Inferior parietal cortex (tissue), 1 donor: ENCODE measurements at regions not wholly inside any gene's neighbourhood (a gene's known extent, or its start where the extent isn't known, plus 50 kb on each side); places are given as distances from the start of the nearest gene placed in this dataset.

ENCODE experiments used
- DNase-seq: peaks from one replicate; pipeline ENCODE4 v3.0.0-alpha.2; 2016; ENCODE audit errors: extremely low spot score

DNA sequence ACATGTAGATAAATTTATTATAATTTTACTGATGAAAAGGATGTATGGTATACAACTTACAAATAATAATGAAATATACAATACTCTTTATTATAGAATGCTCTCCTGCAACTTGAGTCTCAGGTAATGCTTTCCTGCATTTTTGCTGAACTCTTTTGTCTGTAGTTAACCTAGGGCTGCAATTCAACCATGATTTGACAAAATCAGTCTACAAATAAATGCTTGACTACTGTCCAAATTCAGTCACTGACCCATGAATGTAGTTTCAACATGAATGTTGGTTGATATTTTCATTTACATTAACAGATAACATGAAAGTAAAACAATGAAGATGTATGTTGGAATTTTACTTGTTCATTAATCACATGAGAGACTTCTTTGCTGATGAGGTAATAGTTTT, 320.9 kb downstream of the ZSWIM6 start:
- DNase-seq, result no peak

GRCh38 chr5:61653807-61654580, 321.9 kb downstream of the ZSWIM6 start:
- no peak for DNase-seq

GRCh38 chr5:61654876-61655275, 322.8 kb downstream of the ZSWIM6 start:
- DNase-seq, result no peak

- DNase-seq, result no peak
Measured at GRCh38 chr5:61657010-61657409, 325.0 kb downstream of the ZSWIM6 start.

- DNase-seq, result no peak
Measured at GRCh38 chr5:61657686-61658085, 325.6 kb downstream of the ZSWIM6 start.

- peak; percentile 84 for DNase-seq
Measured at GRCh38 chr5:61658592-61659008, 326.5 kb downstream of the ZSWIM6 start.

DNA sequence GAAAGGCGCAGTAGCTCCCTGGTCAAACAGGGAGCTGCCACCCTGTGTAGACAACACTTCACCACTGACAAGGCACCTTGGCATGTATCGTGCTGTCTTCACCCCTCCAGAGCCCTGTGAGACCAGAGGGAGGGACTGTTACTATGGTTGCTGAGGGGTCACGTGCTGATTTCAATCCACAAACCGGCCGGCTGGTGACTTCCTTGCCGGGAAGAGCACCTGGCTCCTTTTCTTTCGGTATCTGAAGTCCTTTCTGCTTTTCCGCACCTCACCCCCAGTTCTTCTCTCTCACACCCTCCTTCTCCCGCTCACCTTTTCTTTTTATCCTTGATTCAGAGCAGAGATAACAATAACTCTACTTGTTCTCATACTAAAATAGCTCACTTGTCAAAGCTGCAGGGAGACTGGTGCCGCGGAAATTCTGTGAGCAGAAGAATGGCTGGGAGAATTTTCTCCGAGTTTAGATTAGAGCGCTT, 327.2 kb downstream of the ZSWIM6 start:
- DNase-seq, result peak; percentile 25

DNA sequence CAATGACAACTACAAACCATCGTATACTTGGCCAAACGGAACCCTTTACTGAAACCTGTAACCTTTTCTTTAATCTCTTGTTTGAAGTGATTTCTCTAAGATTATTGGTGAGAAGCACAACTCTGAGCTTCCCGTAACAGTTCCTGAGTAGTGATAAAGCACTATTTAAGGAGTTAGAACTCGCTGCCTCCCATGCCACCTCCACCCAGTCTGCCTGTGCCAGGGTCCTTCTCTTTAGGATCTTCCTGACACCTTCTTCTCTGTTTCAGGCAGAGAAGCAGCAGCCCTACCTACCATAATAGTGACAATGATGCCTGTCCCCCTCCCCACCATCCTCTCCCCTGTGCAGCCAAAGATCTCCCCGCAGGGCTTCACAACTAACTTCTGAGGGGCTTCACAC, 330.6 kb downstream of the ZSWIM6 start:
- no peak for DNase-seq

DNA sequence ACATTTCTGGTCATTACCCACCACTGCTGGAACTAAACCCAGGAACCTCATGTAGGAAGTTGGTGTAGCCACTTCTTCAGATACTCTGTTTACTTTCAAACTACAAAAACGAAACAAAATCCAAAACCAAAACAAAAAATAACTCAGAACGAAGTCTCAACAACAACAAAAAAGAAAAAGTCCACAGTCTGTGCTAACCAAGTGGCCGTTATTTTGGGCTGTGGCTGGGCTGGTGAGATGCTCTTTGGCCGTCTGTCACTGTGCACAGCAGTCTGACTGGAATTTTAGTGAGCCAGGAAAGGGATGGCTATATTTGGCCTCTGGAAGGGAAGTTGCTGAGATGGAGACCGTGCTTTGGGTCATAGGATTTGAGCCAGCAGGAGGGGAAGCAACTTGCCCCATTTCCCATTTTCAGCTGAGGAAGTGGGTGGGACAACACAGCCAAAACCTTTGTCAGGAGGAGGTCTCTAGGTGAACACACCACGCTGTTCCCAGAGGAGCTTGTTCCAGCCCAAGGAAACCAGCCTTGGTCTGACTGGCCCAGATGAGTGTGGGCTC, 334.1 kb downstream of the ZSWIM6 start:
- no peak for DNase-seq

- DNase-seq, result peak; percentile 18
Measured at GRCh38 chr5:61667525-61668218, 335.6 kb downstream of the ZSWIM6 start.

DNA sequence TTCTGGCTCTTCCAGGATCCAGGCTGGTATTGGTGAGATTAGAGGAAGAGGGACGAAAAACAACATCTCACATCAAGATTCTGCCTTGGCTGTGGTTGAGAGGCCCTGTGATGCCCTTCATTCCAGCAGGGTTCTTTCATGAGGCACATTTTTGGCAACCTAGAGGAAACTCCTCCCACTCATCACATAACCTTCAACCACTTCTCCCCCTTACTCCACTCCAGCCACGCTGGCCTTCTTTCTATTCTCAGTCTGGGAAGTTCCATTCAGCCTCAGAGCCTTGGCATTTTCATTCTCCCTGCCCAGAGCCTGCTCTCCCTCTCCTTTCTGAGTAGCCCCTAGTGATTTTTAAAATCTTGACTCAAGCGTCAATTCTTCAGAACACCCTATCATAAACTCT, 337.5 kb downstream of the ZSWIM6 start:
- DNase-seq, result no peak

DNA sequence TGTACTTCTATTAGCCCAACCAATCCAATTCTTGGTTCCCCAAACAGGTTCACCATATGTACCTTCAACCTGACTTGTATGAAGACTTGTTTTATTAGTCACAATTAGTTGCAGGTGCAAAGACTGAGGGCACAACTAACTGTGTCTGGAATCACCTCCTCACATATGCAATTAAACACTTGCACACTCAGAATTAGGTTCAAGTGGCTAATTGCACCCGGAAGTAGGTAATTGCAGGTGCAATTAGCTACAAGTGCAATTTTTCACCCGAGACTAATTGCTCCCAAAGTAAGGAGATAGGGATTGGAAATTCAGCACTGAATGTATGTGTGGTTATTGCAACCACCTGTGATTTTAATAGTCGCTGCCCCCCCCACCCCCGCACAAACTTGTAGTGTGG, 338.9 kb downstream of the ZSWIM6 start:
- no peak for DNase-seq

DNA sequence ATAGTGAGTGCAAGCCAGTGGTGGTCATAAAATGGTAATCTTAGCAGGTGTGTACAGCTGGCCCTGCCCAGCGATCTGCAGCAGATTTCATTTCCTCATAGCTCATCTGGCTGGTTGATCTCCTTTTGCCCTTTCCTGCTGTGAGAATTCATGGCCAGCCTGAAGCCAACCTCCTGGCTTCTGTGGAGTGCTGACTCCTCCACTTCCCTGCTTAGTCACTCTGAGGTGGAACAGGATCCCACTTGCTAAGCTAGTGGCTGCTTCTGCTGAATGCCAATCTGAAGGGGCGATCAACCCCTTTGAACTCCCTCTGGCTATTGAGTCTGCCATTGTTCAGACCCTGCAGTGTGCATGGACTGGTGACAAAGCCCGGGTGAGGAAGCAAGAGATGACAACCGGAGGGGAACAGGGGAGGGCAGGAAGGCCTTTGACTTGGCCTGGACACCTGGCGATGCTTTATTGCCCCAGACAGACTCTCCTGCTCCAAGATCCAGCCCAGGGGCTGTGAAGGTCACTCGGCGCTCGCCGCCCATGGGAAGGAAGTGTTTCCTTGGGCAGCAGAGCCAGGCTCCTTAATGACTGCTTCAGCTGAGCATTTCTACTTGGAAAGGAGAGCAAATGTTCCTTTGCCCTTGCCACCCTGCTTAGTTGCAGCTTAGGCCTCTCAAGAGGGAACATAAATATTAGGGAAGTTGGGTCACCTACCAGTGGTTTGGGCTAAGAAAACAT, 341.1 kb downstream of the ZSWIM6 start:
- DNase-seq, result no peak

- DNase-seq, result no peak
Measured at GRCh38 chr5:61674378-61674777, 342.3 kb downstream of the ZSWIM6 start.

GRCh38 chr5:61675015-61675692, 343.1 kb downstream of the ZSWIM6 start:
- DNase-seq, result peak; percentile 74

DNA sequence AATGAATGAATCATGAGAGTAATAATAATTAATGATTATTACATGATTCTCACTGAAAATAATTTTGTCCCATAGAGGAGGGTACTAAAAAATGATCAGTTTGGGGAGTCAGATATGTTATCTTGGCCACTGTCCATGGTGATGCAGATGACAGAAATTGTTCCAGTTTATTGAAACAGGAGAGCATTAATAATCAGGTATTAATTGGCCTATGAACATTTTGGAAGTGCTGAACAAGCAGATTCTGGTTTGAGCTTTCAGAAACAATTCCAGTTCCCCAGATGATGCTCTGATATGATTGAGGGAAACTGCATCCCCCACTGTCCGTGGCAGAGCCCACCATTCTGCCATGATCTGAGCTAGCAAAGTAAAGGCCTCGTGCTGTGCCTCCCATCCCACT, 345.2 kb downstream of the ZSWIM6 start:
- DNase-seq, result no peak

- no peak for DNase-seq
Measured at GRCh38 chr5:61678966-61679365, 346.9 kb downstream of the ZSWIM6 start.

DNA sequence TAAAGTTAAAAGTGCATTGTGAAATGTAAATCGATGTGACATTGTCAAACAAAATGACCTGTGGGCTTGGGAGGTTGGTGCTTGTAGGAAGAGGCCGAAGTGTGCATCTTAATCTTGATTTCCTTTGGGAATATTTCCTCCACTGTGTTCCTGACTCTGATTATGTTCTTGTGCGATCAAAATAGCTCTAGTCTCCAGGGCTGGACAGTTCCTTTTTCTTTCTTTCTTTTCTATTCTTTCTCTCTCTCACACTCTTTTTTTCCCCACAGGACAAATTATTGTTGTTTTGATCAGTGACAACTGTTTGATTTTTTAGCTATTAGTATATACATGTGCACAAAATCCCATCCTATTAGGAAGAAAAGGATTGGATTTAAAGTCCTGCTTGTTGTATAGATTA, 347.5 kb downstream of the ZSWIM6 start:
- DNase-seq, result no peak

- no peak for DNase-seq
Measured at GRCh38 chr5:61680247-61680646, 348.2 kb downstream of the ZSWIM6 start.

GRCh38 chr5:61683148-61683547, 351.1 kb downstream of the ZSWIM6 start:
- no peak for DNase-seq

DNA sequence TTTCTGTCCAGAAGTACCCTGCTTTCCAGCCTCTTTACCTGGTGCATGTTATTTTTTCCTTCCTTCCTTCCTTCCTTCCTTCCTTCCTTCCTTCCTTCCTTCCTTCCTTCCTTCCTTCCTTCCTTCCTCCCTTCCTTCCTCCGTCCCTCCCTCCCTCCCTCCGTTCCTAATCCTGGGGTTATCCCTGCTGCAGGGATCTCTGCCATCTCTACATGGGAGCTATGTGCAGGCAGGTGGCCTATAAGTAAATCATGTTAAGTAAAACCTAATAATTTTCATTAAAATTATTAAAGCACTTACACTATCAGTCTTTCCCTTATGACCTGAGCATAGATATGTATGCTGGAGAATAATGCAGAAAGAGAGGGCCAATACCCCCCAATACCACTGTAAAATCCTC, 351.9 kb downstream of the ZSWIM6 start:
- no peak for DNase-seq
